ENCODE measurements at regions not wholly inside any gene's neighbourhood (a gene's known extent, or its start where the extent isn't known, plus 50 kb on each side); places are given as distances from the start of the nearest gene placed in this dataset.

DNA sequence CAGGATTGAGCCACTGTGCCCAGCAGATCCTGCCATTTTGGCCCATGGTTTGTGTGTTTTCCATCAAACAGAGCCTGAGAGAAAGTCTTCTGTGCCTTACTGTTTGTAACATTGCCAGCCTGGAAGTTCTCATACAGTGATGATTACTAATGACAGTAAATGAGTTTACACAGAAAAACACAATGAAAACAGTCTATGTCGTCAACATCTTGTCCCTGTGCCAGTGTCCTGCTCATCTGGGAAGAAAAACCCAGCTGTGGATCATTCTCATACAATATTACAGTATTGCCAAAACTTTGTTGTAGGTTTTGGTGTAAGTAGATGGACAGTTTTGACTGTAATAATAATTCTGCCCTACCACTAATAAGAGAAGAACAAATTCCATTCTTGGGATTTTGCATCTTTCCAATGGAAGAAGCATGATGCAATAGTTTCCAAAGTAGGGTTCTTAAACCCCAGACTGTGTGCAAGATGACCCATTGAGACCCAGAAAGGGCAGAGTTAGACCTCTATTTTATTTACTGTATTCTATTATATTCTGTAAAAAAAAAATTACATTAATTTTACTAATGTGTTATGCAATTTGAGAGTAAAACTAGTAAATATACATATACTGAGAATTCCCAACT lies 135.0 kb upstream of the JARID2 start:
- intact Hi-C loops (cut with micrococcal nuclease; ENCODE audit: unreplicated experiment) (no loop called here), in situ Hi-C loops (cut with MboI) (no loop called here)
- DNase-seq (ENCODE audit: low read depth, low spot score), result no peak
- H3K36me3 ChIP-seq (ENCODE audit: control insufficient read depth in 2 of 2, insufficient read depth in 2 of 2, low read length in 1 of 2), result no peaks in the 10 kb centered on the region
- ChIA-PET POLR2A (no interaction called here), CTCF (no interaction called here), RAD21 (ENCODE audit: unreplicated experiment) (no interaction called here), SMC1A (ENCODE audit: uncharacterized antibody, unreplicated experiment) (no interaction called here)
- H2AFZ ChIP-seq (ENCODE audit: control insufficient read depth, low read depth, low read length), result no peak overlapping the region
- 38% methylated on average over 1 of the region's 1 CpG for WGBS (ENCODE audit: insufficient coverage, insufficient replicate concordance, low lambda C conversion rate, missing lambda C conversion rate)
- H3K27ac ChIP-seq (ENCODE audit: control insufficient read depth, insufficient read depth), result no peak overlapping the region
- no peaks in the 10 kb centered on the region for H3K4me1 ChIP-seq (ENCODE audit: control insufficient read depth, insufficient read depth, low read length)
- no peaks in the 10 kb centered on the region for H3K79me2 ChIP-seq (ENCODE audit: control insufficient read depth, insufficient read depth, low read length)
- no peak overlapping the region for H3K4me3 ChIP-seq
- no peaks in the 10 kb centered on the region for H4K20me1 ChIP-seq (ENCODE audit: control insufficient read depth, insufficient read depth)
- no peak overlapping the region for H3K9ac ChIP-seq (ENCODE audit: control insufficient read depth, insufficient read depth, low read length)
- no peak for ATAC-seq
- no peaks in the 10 kb centered on the region for H3K27me3 ChIP-seq (replicated peaks in 1 of 2; ENCODE audit: control insufficient read depth in 2 of 2, insufficient read depth in 2 of 2, low read length in 1 of 2)
- no TSS peak for BruUV-seq (replicated peaks)
- H3K9me3 ChIP-seq (replicated peaks; ENCODE audit: control insufficient read depth, insufficient read depth, low read length), result no peaks in the 10 kb centered on the region
- no peak for FAIRE-seq
- H3K4me2 ChIP-seq (ENCODE audit: control insufficient read depth, insufficient read depth), result no peak overlapping the region
- no peak for TF ChIP-seq PAX8 (IDR thresholded peaks at IDR 0.05)
- no peak for TF ChIP-seq TCF7 (IDR thresholded peaks at IDR 0.05; ENCODE audit: borderline replicate concordance)
- no peak for TF ChIP-seq SREBF2 (IDR thresholded peaks at IDR 0.05; ENCODE audit: low read length)
- no peak for TF ChIP-seq RELB (IDR thresholded peaks at IDR 0.05; ENCODE audit: low read depth)
- TF ChIP-seq, protein P1, sequence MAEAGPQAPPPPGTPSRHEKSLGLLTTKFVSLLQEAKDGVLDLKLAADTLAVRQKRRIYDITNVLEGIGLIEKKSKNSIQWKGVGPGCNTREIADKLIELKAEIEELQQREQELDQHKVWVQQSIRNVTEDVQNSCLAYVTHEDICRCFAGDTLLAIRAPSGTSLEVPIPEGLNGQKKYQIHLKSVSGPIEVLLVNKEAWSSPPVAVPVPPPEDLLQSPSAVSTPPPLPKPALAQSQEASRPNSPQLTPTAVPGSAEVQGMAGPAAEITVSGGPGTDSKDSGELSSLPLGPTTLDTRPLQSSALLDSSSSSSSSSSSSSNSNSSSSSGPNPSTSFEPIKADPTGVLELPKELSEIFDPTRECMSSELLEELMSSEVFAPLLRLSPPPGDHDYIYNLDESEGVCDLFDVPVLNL (IDR thresholded peaks at IDR 0.05; ENCODE audit: low read depth, low read length), result no peak
- TF ChIP-seq, protein P2, sequence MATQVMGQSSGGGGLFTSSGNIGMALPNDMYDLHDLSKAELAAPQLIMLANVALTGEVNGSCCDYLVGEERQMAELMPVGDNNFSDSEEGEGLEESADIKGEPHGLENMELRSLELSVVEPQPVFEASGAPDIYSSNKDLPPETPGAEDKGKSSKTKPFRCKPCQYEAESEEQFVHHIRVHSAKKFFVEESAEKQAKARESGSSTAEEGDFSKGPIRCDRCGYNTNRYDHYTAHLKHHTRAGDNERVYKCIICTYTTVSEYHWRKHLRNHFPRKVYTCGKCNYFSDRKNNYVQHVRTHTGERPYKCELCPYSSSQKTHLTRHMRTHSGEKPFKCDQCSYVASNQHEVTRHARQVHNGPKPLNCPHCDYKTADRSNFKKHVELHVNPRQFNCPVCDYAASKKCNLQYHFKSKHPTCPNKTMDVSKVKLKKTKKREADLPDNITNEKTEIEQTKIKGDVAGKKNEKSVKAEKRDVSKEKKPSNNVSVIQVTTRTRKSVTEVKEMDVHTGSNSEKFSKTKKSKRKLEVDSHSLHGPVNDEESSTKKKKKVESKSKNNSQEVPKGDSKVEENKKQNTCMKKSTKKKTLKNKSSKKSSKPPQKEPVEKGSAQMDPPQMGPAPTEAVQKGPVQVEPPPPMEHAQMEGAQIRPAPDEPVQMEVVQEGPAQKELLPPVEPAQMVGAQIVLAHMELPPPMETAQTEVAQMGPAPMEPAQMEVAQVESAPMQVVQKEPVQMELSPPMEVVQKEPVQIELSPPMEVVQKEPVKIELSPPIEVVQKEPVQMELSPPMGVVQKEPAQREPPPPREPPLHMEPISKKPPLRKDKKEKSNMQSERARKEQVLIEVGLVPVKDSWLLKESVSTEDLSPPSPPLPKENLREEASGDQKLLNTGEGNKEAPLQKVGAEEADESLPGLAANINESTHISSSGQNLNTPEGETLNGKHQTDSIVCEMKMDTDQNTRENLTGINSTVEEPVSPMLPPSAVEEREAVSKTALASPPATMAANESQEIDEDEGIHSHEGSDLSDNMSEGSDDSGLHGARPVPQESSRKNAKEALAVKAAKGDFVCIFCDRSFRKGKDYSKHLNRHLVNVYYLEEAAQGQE (IDR thresholded peaks at IDR 0.05; ENCODE audit: low read depth, low read length), result no peak
- no peak for TF ChIP-seq BCL11A (IDR thresholded peaks at IDR 0.05; ENCODE audit: low read depth, low read length)
- no peak for TF ChIP-seq SMAD1 (IDR thresholded peaks at IDR 0.05; ENCODE audit: low read depth, partially characterized antibody)
- no peak for TF ChIP-seq YY1 (IDR thresholded peaks at IDR 0.05; ENCODE audit: low read depth, low read length)
- TF ChIP-seq, protein P3, sequence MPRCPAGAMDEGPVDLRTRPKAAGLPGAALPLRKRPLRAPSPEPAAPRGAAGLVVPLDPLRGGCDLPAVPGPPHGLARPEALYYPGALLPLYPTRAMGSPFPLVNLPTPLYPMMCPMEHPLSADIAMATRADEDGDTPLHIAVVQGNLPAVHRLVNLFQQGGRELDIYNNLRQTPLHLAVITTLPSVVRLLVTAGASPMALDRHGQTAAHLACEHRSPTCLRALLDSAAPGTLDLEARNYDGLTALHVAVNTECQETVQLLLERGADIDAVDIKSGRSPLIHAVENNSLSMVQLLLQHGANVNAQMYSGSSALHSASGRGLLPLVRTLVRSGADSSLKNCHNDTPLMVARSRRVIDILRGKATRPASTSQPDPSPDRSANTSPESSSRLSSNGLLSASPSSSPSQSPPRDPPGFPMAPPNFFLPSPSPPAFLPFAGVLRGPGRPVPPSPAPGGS (IDR thresholded peaks at IDR 0.05; ENCODE audit: borderline replicate concordance, insufficient read depth, low read depth, low read length, poor library complexity, severe bottlenecking), result no peak
- no peak for TF ChIP-seq RCOR1 (conservative IDR thresholded peaks at IDR 0.05; ENCODE audit: low read depth, low read length)
- TF ChIP-seq CHD2 (IDR thresholded peaks at IDR 0.05; ENCODE audit: borderline replicate concordance, low read depth, low read length), result no peak
- no peak for TF ChIP-seq TAF1 (IDR thresholded peaks at IDR 0.05; ENCODE audit: borderline replicate concordance, low read depth, low read length)
- TF ChIP-seq ETV6 (conservative IDR thresholded peaks at IDR 0.05 in 1 of 2, IDR thresholded peaks at IDR 0.05 in 1 of 2; ENCODE audit: borderline replicate concordance in 1 of 2, low read depth in 1 of 2), result no peak

All from GM12878 (cell line).